H1 (cell line): ENCODE measurements at regions not wholly inside any gene's neighbourhood (a gene's known extent, or its start where the extent isn't known, plus 50 kb on each side); places are given as distances from the start of the nearest gene placed in this dataset.

Experiments used
- CTCF ChIA-PET: fragments of 300-600 bp; sonication (Branson Sonifier 250); formaldehyde crosslinking; loops from one replicate; lab custom pipeline; 2021; ENCODE audit not compliant: partially characterized antibody; lab: Charles Lee
- POLR2A ChIA-PET: fragments of 300-600 bp; sonication (Branson Sonifier 250); formaldehyde crosslinking; loops from one replicate; lab custom pipeline; 2021; ENCODE audit warnings: inconsistent platforms; ENCODE audit not compliant: partially characterized antibody; lab: Charles Lee
- DNase-seq, 2 experiments: peaks; one replicate each; pipeline versions ENCODE4 v3.0.0 to v3.0.0-alpha.2; 2010 to 2022; ENCODE audit warnings: low spot score in 2 of 2, low read depth in 1 of 2, mixed read lengths in 1 of 2
- FAIRE-seq: peaks from 2 replicates; lab custom pipeline; 2011; peaks lifted over from hg19 to GRCh38; lab: Jason Lieb, UNC
- H2AFZ ChIP-seq: 2 replicates; pipeline ENCODE4 v1.8.1; 2012; ENCODE audit warnings: low read length, inconsistent platforms
- H2AK5ac ChIP-seq: 2 replicates; pipeline ENCODE4 v1.6.1; 2013; ENCODE audit warnings: low read depth, low read length
- H2BK120ac ChIP-seq: replicated peaks from 2 replicates; pipeline ENCODE3; 2013; ENCODE audit warnings: low read depth, low read length, inconsistent platforms
- H2BK12ac ChIP-seq: 2 replicates; pipeline ENCODE4 v1.6.1; 2013; ENCODE audit warnings: low read depth, low read length
- H2BK15ac ChIP-seq: 2 replicates; pipeline ENCODE4 v1.6.1; 2013; ENCODE audit warnings: low read length
- H2BK20ac ChIP-seq: 2 replicates; pipeline ENCODE4 v1.6.1; 2013; ENCODE audit warnings: low read length
- H2BK5ac ChIP-seq: 2 replicates; pipeline ENCODE4 v1.6.1; 2013; ENCODE audit warnings: low read depth, low read length
- H3K14ac ChIP-seq: 2 replicates; pipeline ENCODE4 v1.6.1; 2013; ENCODE audit warnings: inconsistent platforms; ENCODE audit not compliant: insufficient read length
- H3K18ac ChIP-seq: 2 replicates; pipeline ENCODE4 v1.6.1; 2013; ENCODE audit warnings: low read length; ENCODE audit errors: extremely low read depth
- H3K23ac ChIP-seq: 2 replicates; pipeline ENCODE4 v1.6.1; 2013; ENCODE audit warnings: inconsistent platforms; ENCODE audit not compliant: insufficient read length
- H3K23me2 ChIP-seq: 2 replicates; pipeline ENCODE4 v1.6.1; 2013; ENCODE audit warnings: low read depth, low read length
- H3K27ac ChIP-seq: 2 replicates; pipeline ENCODE4 v1.6.1; 2011; ENCODE audit warnings: low read depth, low read length, inconsistent platforms
- H3K27me3 ChIP-seq, 4 experiments: replicated peaks in 1 of 4; 1 replicate in 1 of 4; 2 replicates in 3 of 4; pipeline versions ENCODE4 v1.6.1 to v1.8.1; 2011 to 2013; ENCODE audit warnings: low read length in 3 of 4, mild to moderate bottlenecking in 3 of 4, inconsistent platforms in 2 of 4, mixed read lengths in 2 of 4, moderate library complexity in 1 of 4; ENCODE audit not compliant: control insufficient read depth in 3 of 4, insufficient read depth in 3 of 4; ENCODE audit errors: extremely low read depth in 1 of 4
- H3K36me3 ChIP-seq, 4 experiments: 2 replicates each; pipeline versions ENCODE4 v1.6.1 to v1.8.1; 2011 to 2013; ENCODE audit warnings: mild to moderate bottlenecking in 4 of 4, low read length in 3 of 4, moderate library complexity in 2 of 4, control low read depth in 1 of 4, inconsistent platforms in 1 of 4; ENCODE audit not compliant: insufficient read depth in 4 of 4, control insufficient read depth in 2 of 4
- H3K4ac ChIP-seq: replicated peaks from 2 replicates; pipeline ENCODE3; 2013; ENCODE audit warnings: low read length, low read depth, mixed read lengths, inconsistent platforms; ENCODE audit not compliant: insufficient read length
- H3K4me1 ChIP-seq, 4 experiments: replicated peaks in 1 of 4; 1 replicate in 1 of 4; 2 replicates in 3 of 4; pipeline versions ENCODE4 v1.6.1 to v1.8.1; 2011 to 2013; ENCODE audit warnings: low read length in 3 of 4, inconsistent platforms in 2 of 4, mixed read lengths in 1 of 4; ENCODE audit not compliant: insufficient read depth in 4 of 4, control insufficient read depth in 3 of 4
- H3K4me2 ChIP-seq, 2 experiments: 2 replicates each; pipeline versions ENCODE4 v1.6.1 to v1.8.1; 2011 to 2013; ENCODE audit warnings: low read depth in 2 of 2, low read length in 2 of 2, control low read depth in 1 of 2, inconsistent platforms in 1 of 2, mild to moderate bottlenecking in 1 of 2; ENCODE audit not compliant: insufficient read depth in 1 of 2
- H3K4me3 ChIP-seq, 4 experiments: fragments of 200-600, 300-600 bp in 1 of 4; sonication (generic), shearing (Covaris generic), sonication (Bioruptor Twin) in 1 of 4; 2 replicates each; pipeline versions ENCODE4 v1.5.1 to v1.8.1; 2011 to 2016; ENCODE audit warnings: low read length in 4 of 4, low read depth in 3 of 4, control low read depth in 2 of 4, inconsistent platforms in 2 of 4, mild to moderate bottlenecking in 2 of 4, mixed read lengths in 1 of 4, moderate library complexity in 1 of 4; ENCODE audit not compliant: insufficient read depth in 2 of 4; ENCODE audit errors: extremely low read depth in 1 of 4
- H3K56ac ChIP-seq: replicated peaks from 2 replicates; pipeline ENCODE3; 2013; ENCODE audit warnings: low read depth, mild to moderate bottlenecking, mixed read lengths, low read length, inconsistent platforms; ENCODE audit not compliant: insufficient read length
- H3K79me1 ChIP-seq: 2 replicates; pipeline ENCODE4 v1.6.1; 2013; ENCODE audit warnings: low read depth, low read length, control low read depth
- H3K79me2 ChIP-seq, 2 experiments: 2 replicates each; pipeline versions ENCODE4 v1.6.1 to v1.8.1; 2012 to 2013; ENCODE audit warnings: low read length in 2 of 2, mild to moderate bottlenecking in 2 of 2, inconsistent platforms in 1 of 2; ENCODE audit not compliant: insufficient read depth in 2 of 2, control insufficient read depth in 1 of 2
- H3K9ac ChIP-seq, 4 experiments: replicated peaks in 1 of 4; 1 replicate in 1 of 4; 2 replicates in 3 of 4; pipeline versions ENCODE4 v1.6.1 to v1.8.1; 2011 to 2013; ENCODE audit warnings: low read depth in 3 of 4, low read length in 3 of 4, control low read depth in 2 of 4, mild to moderate bottlenecking in 2 of 4, moderate library complexity in 2 of 4, inconsistent platforms in 1 of 4; ENCODE audit errors: extremely low read depth in 1 of 4
- H3K9me3 ChIP-seq, 2 experiments: 2 replicates each; pipeline versions ENCODE4 v1.6.1 to v1.8.1; 2012 to 2013; ENCODE audit warnings: mild to moderate bottlenecking in 2 of 2, moderate library complexity in 2 of 2, control low read depth in 1 of 2, inconsistent platforms in 1 of 2, low read depth in 1 of 2, low read length in 1 of 2, mixed read lengths in 1 of 2; ENCODE audit not compliant: insufficient read depth in 2 of 2
- H4K20me1 ChIP-seq, 2 experiments: replicated peaks in 1 of 2; 2 replicates each; pipeline versions ENCODE3 to v1.8.1; 2011 to 2013; ENCODE audit warnings: inconsistent platforms in 2 of 2, low read length in 2 of 2, mild to moderate bottlenecking in 1 of 2; ENCODE audit not compliant: insufficient read depth in 2 of 2, control insufficient read depth in 1 of 2
- H4K5ac ChIP-seq: 2 replicates; pipeline ENCODE4 v1.6.1; 2013; ENCODE audit warnings: low read length, low read depth, mixed read lengths, inconsistent platforms; ENCODE audit not compliant: insufficient read length
- H4K8ac ChIP-seq: 2 replicates; pipeline ENCODE4 v1.8.0; 2013; ENCODE audit warnings: mild to moderate bottlenecking, moderate library complexity, low read length, inconsistent platforms; ENCODE audit not compliant: insufficient read depth; ENCODE audit errors: extremely low read depth
- H4K91ac ChIP-seq: replicated peaks from 2 replicates; pipeline ENCODE3; 2013; ENCODE audit warnings: low read length, mixed read lengths, inconsistent platforms; ENCODE audit not compliant: insufficient read length
- BCL11A ChIP-seq, 2 experiments: IDR thresholded peaks; one replicate each; pipeline ENCODE4 v1.6.1; 2011; ENCODE audit warnings: low read depth in 2 of 2, low read length in 2 of 2, mild to moderate bottlenecking in 2 of 2
- BRCA1 ChIP-seq: IDR thresholded peaks from 2 replicates; pipeline ENCODE4 v1.6.1; 2012; ENCODE audit warnings: low read depth, low read length, improper control_type of control experiment
- CEBPB ChIP-seq: IDR thresholded peaks from 2 replicates; pipeline ENCODE4 v1.6.1; 2012; ENCODE audit warnings: low read depth, low read length
- EP300 ChIP-seq, 2 experiments: IDR thresholded peaks; 1 replicate in 1 of 2; 2 replicates in 1 of 2; pipeline ENCODE4 v1.6.1; 2011 to 2012; ENCODE audit warnings: low read depth in 2 of 2, low read length in 2 of 2, mild to moderate bottlenecking in 2 of 2, borderline replicate concordance in 1 of 2, inconsistent platforms in 1 of 2, moderate library complexity in 1 of 2
- JUN ChIP-seq: IDR thresholded peaks from 2 replicates; pipeline ENCODE4 v1.6.1; 2011; ENCODE audit warnings: low read depth, mild to moderate bottlenecking, improper control_type of control experiment, low read length
- MAFK ChIP-seq: IDR thresholded peaks from 2 replicates; pipeline ENCODE4 v1.6.1; 2012; ENCODE audit warnings: low read depth, mild to moderate bottlenecking, improper control_type of control experiment, low read length
- POLR2A ChIP-seq, 2 experiments: IDR thresholded peaks; 1 replicate in 1 of 2; 2 replicates in 1 of 2; pipeline ENCODE4 v1.6.1; 2011; ENCODE audit warnings: low read depth in 2 of 2, low read length in 2 of 2, mild to moderate bottlenecking in 2 of 2; ENCODE audit errors: control extremely low read depth in 1 of 2
- RNF2 ChIP-seq: fragments of 200-900, 300-1000 bp; sonication (generic); IDR thresholded peaks from 2 replicates; pipeline ENCODE4 v1.7.1; 2016; ENCODE audit warnings: borderline replicate concordance, low read depth, mild to moderate bottlenecking, antibody characterized with exemption, low read length; ENCODE audit not compliant: poor library complexity, severe bottlenecking; ENCODE audit errors: missing control alignments
- RXRA ChIP-seq: IDR thresholded peaks from 2 replicates; pipeline ENCODE4 v1.6.1; 2011; ENCODE audit warnings: low read depth, mild to moderate bottlenecking, low read length, moderate library complexity; ENCODE audit not compliant: insufficient read depth
- SIRT6 ChIP-seq: IDR thresholded peaks from one replicate; pipeline ENCODE4 v1.7.1; 2012; ENCODE audit warnings: low read length, inconsistent platforms
- SP1 ChIP-seq: IDR thresholded peaks from 2 replicates; pipeline ENCODE4 v1.6.1; 2011; ENCODE audit warnings: low read depth, low read length
- SP4 ChIP-seq: IDR thresholded peaks from 2 replicates; pipeline ENCODE4 v1.6.1; 2012; ENCODE audit warnings: low read length, inconsistent platforms
- SUZ12 ChIP-seq: fragments of 200-600 bp; sonication (generic); IDR thresholded peaks from 2 replicates; pipeline ENCODE4 v1.6.1; 2012; ENCODE audit warnings: mild to moderate bottlenecking, inconsistent platforms, low read length, moderate library complexity, mixed read lengths
- WGBS, 2 experiments: shearing (Covaris generic) in 1 of 2; methylation state at CpG; one replicate each; pipeline versions ENCODE4 v1.1.6 to v1.1.7; 2013 to 2015; ENCODE audit warnings: low lambda C conversion rate in 2 of 2, mixed read lengths in 2 of 2, inconsistent platforms in 1 of 2, low coverage in 1 of 2, missing lambda C conversion rate in 1 of 2; ENCODE audit not compliant: insufficient replicate concordance in 2 of 2, insufficient coverage in 1 of 2, insufficient read length in 1 of 2; ENCODE audit errors: extremely low coverage in 1 of 2, missing lambda C conversion rate in 1 of 2; 5-methylcytosine and 5-hydroxymethylcytosine counted together
- TF ChIP-seq, protein P1 (sequence below): IDR thresholded peaks from 2 replicates; pipeline ENCODE4 v1.6.1; 2011; ENCODE audit warnings: low read length, improper control_type of control experiment

DNA sequence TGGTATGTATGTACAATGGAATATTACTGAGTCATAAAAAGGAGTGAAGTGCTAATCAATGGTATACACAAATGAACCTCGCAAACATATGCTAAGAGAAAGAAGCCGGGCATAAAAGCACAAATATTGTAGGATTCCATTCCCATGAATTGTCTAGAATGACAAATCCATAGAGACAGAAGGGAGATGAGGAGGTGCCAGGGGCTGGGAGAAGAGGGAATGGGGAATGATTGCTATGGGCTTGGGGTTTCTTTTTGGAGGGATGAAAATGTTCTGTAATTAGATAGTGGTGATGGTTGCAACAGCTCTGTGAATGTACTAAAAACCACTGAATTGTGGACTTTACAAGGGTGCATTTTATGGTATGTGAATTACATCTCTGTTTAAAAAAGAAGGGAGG, 73.5 kb downstream of the GLI2 start:
- ChIA-PET CTCF (interaction anchor here (0.9 kb wide), 1 partner anchor 250 kb away, joined by 3 read pairs; no protein-coding TSS in a partner anchor), POLR2A (interaction anchor here (0.7 kb wide), 1 partner anchor 62 kb away, joined by 3 read pairs; no protein-coding TSS in a partner anchor)
- H4K8ac ChIP-seq: no peak overlapping the region
- no peak overlapping the region for H4K5ac ChIP-seq
- no peaks in the 10 kb centered on the region for H3K9me3 ChIP-seq
- H2BK20ac ChIP-seq: no peak overlapping the region
- H3K36me3 ChIP-seq: peaks cover 0 to 11% (median 5%) of the 10 kb centered on the region in 4 experiments; a peak in 5 of 8 replicates
- no peak overlapping the region for H3K14ac ChIP-seq
- H3K27ac ChIP-seq: no peak overlapping the region
- no peak overlapping the region for H4K91ac ChIP-seq
- no peak overlapping the region for H2BK120ac ChIP-seq
- FAIRE-seq: no peak
- no peaks in the 10 kb centered on the region for H3K4me1 ChIP-seq
- no peak overlapping the region for H2BK12ac ChIP-seq
- no peak overlapping the region for H3K18ac ChIP-seq
- 100% methylated on average over 2 of the region's 2 CpGs; no CpG with 5 or more reads in 1 of the 2 experiments for WGBS, 2 experiments
- no peak overlapping the region for H3K4me3 ChIP-seq
- H3K23me2 ChIP-seq: no peaks in the 10 kb centered on the region; the same call in 1 of the 2 replicates
- H3K9ac ChIP-seq: no peak overlapping the region
- no peak overlapping the region for H2AFZ ChIP-seq
- peaks cover 0 to 21% of the 10 kb centered on the region in 2 experiments; a peak in 1 of 4 replicates for H3K79me2 ChIP-seq
- H3K4me2 ChIP-seq: no peak overlapping the region
- no peak overlapping the region for H3K23ac ChIP-seq
- H2AK5ac ChIP-seq: no peak overlapping the region
- H3K56ac ChIP-seq: no peak overlapping the region
- no peak for DNase-seq
- peaks cover 10 to 11% of the 10 kb centered on the region in 2 experiments for H4K20me1 ChIP-seq
- H2BK5ac ChIP-seq: no peak overlapping the region
- peaks cover 27% of the 10 kb centered on the region for H3K79me1 ChIP-seq
- H3K4ac ChIP-seq: no peak overlapping the region
- H3K27me3 ChIP-seq: no peaks in the 10 kb centered on the region; a peak in 1 of 7 replicates
- H2BK15ac ChIP-seq: no peak overlapping the region
- TF ChIP-seq SP4 (no peak), EP300 (IDR thresholded peaks at IDR 0.05; ENCODE audit: borderline replicate concordance in 1 of 2, low read depth in 2 of 2, low read length in 2 of 2) (no peak), SUZ12 (no peak), BCL11A (IDR thresholded peaks at IDR 0.05; ENCODE audit: low read depth in 2 of 2, low read length in 2 of 2) (no peak), RXRA (no peak), BRCA1 (no peak), MAFK (no peak), JUN (no peak), RNF2 (no peak), SP1 (no peak), POLR2A (IDR thresholded peaks at IDR 0.05; ENCODE audit: control extremely low read depth in 1 of 2, low read depth in 2 of 2, low read length in 2 of 2) (no peak), CEBPB (no peak), SIRT6 (no peak)
- TF ChIP-seq, protein P1, sequence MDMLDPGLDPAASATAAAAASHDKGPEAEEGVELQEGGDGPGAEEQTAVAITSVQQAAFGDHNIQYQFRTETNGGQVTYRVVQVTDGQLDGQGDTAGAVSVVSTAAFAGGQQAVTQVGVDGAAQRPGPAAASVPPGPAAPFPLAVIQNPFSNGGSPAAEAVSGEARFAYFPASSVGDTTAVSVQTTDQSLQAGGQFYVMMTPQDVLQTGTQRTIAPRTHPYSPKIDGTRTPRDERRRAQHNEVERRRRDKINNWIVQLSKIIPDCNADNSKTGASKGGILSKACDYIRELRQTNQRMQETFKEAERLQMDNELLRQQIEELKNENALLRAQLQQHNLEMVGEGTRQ: no peak
